Right lung (tissue), 2 donors: ENCODE measurements at regions not wholly inside any gene's neighbourhood (a gene's known extent, or its start where the extent isn't known, plus 50 kb on each side); places are given as distances from the start of the nearest gene placed in this dataset.

Experiments used
- DNase-seq, 2 donors: peaks; one replicate each; pipeline ENCODE4 v3.0.0-alpha.2; 2013

- DNase-seq, result peak; percentile 36 to 40
Measured at GRCh38 chr2:16507655-16508489, 157.8 kb downstream of the CYRIA start.

GRCh38 chr2:16506366-16506765 lies 159.3 kb downstream of the CYRIA start:
- no peak for DNase-seq

GRCh38 chr2:16496426-16497388 lies 168.9 kb downstream of the CYRIA start:
- DNase-seq, result no peak

GRCh38 chr2:16495509-16496208 lies 170.0 kb downstream of the CYRIA start:
- no peak for DNase-seq

GRCh38 chr2:16494836-16495508 lies 170.7 kb downstream of the CYRIA start:
- no peak for DNase-seq

- DNase-seq, result no peak
Measured at GRCh38 chr2:16493788-16494187, 171.8 kb downstream of the CYRIA start.

GRCh38 chr2:16487686-16488085 lies 177.9 kb downstream of the CYRIA start:
- peak; percentile 61 to 66 for DNase-seq

- DNase-seq, result no peak
Measured at GRCh38 chr2:16485251-16485650, 180.4 kb downstream of the CYRIA start.

- DNase-seq, result no peak
Measured at GRCh38 chr2:16482460-16482859, 183.2 kb downstream of the CYRIA start.

- no peak for DNase-seq
Measured at GRCh38 chr2:16481351-16481750, 184.3 kb downstream of the CYRIA start.

GRCh38 chr2:16479721-16480120 lies 185.9 kb downstream of the CYRIA start:
- DNase-seq, result no peak

GRCh38 chr2:16478434-16479210 lies 187.0 kb downstream of the CYRIA start:
- DNase-seq, result no peak

- no peak for DNase-seq
Measured at GRCh38 chr2:16477648-16478047, 188.0 kb downstream of the CYRIA start.

- DNase-seq, result no peak
Measured at GRCh38 chr2:16476866-16477265, 188.8 kb downstream of the CYRIA start.

- no peak for DNase-seq
Measured at GRCh38 chr2:16475986-16476567, 189.6 kb downstream of the CYRIA start.

GRCh38 chr2:16475586-16475985 lies 190.0 kb downstream of the CYRIA start:
- no peak for DNase-seq

- DNase-seq, result no peak
Measured at GRCh38 chr2:16473575-16473974, 192.1 kb downstream of the CYRIA start.

- DNase-seq, result no peak
Measured at GRCh38 chr2:16470936-16471490, 194.6 kb downstream of the CYRIA start.

GRCh38 chr2:16466821-16467151 lies 198.8 kb downstream of the CYRIA start:
- DNase-seq, result no peak
